ENCODE measurements at regions not wholly inside any gene's neighbourhood (a gene's known extent, or its start where the extent isn't known, plus 50 kb on each side); places are given as distances from the start of the nearest gene placed in this dataset.
A peak's percentile ranks its signal among the peaks of the same experiment; 100 is the strongest.

- Histone ChIP-seq H4K20me1 (ENCODE audit: insufficient read depth, low read length) (no peaks in the 10 kb centered on the region), H3K79me2 (ENCODE audit: insufficient read depth, low read length) (no peaks in the 10 kb centered on the region), H3K27ac (ENCODE audit: low read depth in 1 of 2, low read length in 2 of 2) (no peak overlapping the region), H3K4me1 (ENCODE audit: control insufficient read depth in 1 of 2, insufficient read depth in 2 of 2, low read length in 2 of 2) (no peaks in the 10 kb centered on the region), H3K27me3 (ENCODE audit: control insufficient read depth in 2 of 2, insufficient read depth in 2 of 2, low read length in 2 of 2) (peaks cover 0 to 17% of the 10 kb centered on the region in 2 donors), H3K9me3 (replicated peaks in 1 of 2; ENCODE audit: control insufficient read depth in 1 of 2, insufficient read depth in 1 of 2, low read length in 2 of 2) (no peaks in the 10 kb centered on the region), H3K4me2 (replicated peaks; ENCODE audit: extremely low read depth, low read length, poor library complexity, severe bottlenecking) (no peak overlapping the region), H3K9ac (ENCODE audit: insufficient read depth, low read length, poor library complexity, severe bottlenecking) (no peak overlapping the region), H2AFZ (ENCODE audit: insufficient read depth, low read depth, low read length, poor library complexity, severe bottlenecking) (no peak overlapping the region), H3K36me3 (replicated peaks in 1 of 2; ENCODE audit: control insufficient read depth in 1 of 2, insufficient read depth in 2 of 2, low read length in 2 of 2) (no peaks in the 10 kb centered on the region), H3K4me3 (replicated peaks in 1 of 3; ENCODE audit: low read depth in 2 of 3, low read length in 3 of 3) (no peak overlapping the region)
- Mint-ChIP-seq H3K4me3 (no peak overlapping the region), H3K27ac (peak overlapping the region in 1 of 7 donors; percentile 16), H3K27me3 (ENCODE audit: low read depth in 3 of 3) (peaks cover 19 to 31% (median 22%) of the 10 kb centered on the region in 3 donors), H3K36me3 (no peaks in the 10 kb centered on the region), H3K9me3 (peaks cover 0 to 4% (median 0%) of the 10 kb centered on the region in 7 donors), H3K4me1 (no peaks in the 10 kb centered on the region)
- WGBS (ENCODE audit: insufficient coverage), result no CpG with 5 or more reads among the region's 5 CpGs
- TF ChIP-seq CTCF (IDR thresholded peaks at IDR 0.05), result no peak
- no peak for DNase-seq
- intact Hi-C loops (cut with micrococcal nuclease), result no loop called here
Measured at GRCh38 chr6:168136622-168137021, 57.6 kb upstream of the FRMD1 start.

GRCh38 chr6:168136001-168136400, 57.0 kb upstream of the FRMD1 start:
- intact Hi-C loops (cut with micrococcal nuclease), result no loop called here

More at GRCh38 chr6:168136001-168136400, 57.0 kb upstream of the FRMD1 start:
- H3K27ac Mint-ChIP-seq, result no peak overlapping the region
- Histone ChIP-seq H3K36me3 (replicated peaks in 1 of 2; ENCODE audit: control insufficient read depth in 1 of 2, insufficient read depth in 2 of 2, low read length in 2 of 2) (no peaks in the 10 kb centered on the region), H3K4me2 (replicated peaks; ENCODE audit: extremely low read depth, low read length, poor library complexity, severe bottlenecking) (no peak overlapping the region), H3K4me1 (ENCODE audit: control insufficient read depth in 1 of 2, insufficient read depth in 2 of 2, low read length in 2 of 2) (no peaks in the 10 kb centered on the region), H3K9me3 (replicated peaks in 1 of 2; ENCODE audit: control insufficient read depth in 1 of 2, insufficient read depth in 1 of 2, low read length in 2 of 2) (no peaks in the 10 kb centered on the region), H4K20me1 (ENCODE audit: insufficient read depth, low read length) (no peaks in the 10 kb centered on the region), H3K27me3 (ENCODE audit: control insufficient read depth in 2 of 2, insufficient read depth in 2 of 2, low read length in 2 of 2) (peaks cover 0 to 17% of the 10 kb centered on the region in 2 donors), H3K27ac (ENCODE audit: low read depth in 1 of 2, low read length in 2 of 2) (no peak overlapping the region), H2AFZ (ENCODE audit: insufficient read depth, low read depth, low read length, poor library complexity, severe bottlenecking) (no peak overlapping the region), H3K9ac (ENCODE audit: insufficient read depth, low read length, poor library complexity, severe bottlenecking) (no peak overlapping the region), H3K4me3 (replicated peaks in 1 of 3; ENCODE audit: low read depth in 2 of 3, low read length in 3 of 3) (no peak overlapping the region), H3K79me2 (ENCODE audit: insufficient read depth, low read length) (no peaks in the 10 kb centered on the region)
- H3K36me3 Mint-ChIP-seq, result no peaks in the 10 kb centered on the region
- TF ChIP-seq CTCF (IDR thresholded peaks at IDR 0.05), result no peak
- H3K4me3 Mint-ChIP-seq, result no peak overlapping the region
- no peaks in the 10 kb centered on the region for H3K4me1 Mint-ChIP-seq
- peaks cover 0 to 4% (median 0%) of the 10 kb centered on the region in 7 donors for H3K9me3 Mint-ChIP-seq
- peaks cover 22 to 32% (median 28%) of the 10 kb centered on the region in 3 donors for H3K27me3 Mint-ChIP-seq (ENCODE audit: low read depth in 3 of 3)
- no peak for DNase-seq
- WGBS (ENCODE audit: insufficient coverage), result 83% methylated on average over 2 of the region's 7 CpGs

Measured in CD14-positive monocyte (primary cell).